ENCODE measurements at regions not wholly inside any gene's neighbourhood (a gene's known extent, or its start where the extent isn't known, plus 50 kb on each side); places are given as distances from the start of the nearest gene placed in this dataset.
"Not testable (repeated sequence)": the region's sequence is repeated elsewhere in the genome, so short reads cannot be mapped to it uniquely, and the experiment has no call there.

DNA sequence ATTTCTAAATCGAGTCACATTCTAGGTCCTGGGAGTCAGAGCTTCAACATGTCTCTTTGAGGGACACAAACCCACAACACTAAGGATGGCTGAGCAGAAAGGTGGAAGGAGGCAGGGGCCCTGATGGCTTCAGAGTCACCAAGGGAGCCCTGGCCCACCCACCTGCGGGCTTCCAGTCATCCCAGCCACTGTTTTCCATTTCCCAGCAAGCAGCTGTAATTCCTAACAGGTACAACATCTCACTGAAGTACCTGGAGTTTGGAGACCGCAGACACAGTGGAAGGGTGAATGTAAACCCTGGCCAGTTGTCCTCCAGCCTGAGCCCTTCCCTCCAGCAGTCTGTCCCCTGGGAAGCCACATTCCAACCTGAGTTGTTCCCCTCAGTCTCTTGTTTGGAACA, 562.8 kb downstream of the TBC1D22A start:
- DNase-seq = no peak

DNA sequence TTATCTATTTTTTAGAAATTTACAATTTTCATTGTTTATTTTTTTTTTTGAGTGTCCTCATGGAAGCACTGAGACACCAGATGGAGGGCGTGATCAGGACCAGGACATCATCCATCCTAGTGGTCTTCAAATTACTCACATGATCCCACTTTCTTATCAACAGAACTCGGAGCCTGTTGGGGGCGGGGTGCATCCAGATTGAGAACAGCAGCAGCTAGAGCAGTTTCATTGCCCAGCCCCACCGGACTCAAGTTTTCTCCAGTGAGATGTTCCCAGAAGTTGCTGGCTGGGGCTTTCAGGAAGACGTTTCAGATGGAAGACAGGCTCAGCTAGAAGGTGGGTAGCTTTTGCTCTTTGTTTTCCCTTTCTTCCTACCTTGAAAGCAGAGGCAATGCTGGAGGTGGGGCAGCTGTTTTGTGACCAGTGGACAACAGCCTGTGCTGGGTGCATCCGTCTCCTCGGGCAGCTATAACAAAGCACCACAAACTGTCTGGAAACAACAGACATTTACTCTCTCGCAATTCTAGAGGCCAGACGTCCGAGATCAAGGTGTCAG, 562.1 kb downstream of the TBC1D22A start:
- DNase-seq = no peak

DNA sequence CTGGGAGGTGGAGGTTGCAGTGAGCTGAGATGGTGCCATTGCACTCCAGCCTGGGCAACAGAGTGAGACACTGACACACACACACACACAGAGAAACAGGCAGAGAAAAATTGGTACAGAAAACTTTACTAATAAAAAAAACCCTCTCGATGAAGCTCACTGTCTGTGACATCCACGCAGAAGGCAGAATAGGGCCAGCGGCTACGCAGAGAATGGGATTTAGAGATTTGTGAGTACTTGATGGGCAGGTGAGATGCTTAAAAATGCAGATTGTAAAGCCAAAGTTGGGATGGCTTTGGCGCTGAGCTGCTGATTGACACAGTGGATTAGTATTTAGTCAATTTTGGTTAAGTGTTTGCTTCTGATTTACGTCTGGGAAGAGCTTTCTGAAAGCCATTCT, 561.1 kb downstream of the TBC1D22A start:
- no peak for DNase-seq

DNA sequence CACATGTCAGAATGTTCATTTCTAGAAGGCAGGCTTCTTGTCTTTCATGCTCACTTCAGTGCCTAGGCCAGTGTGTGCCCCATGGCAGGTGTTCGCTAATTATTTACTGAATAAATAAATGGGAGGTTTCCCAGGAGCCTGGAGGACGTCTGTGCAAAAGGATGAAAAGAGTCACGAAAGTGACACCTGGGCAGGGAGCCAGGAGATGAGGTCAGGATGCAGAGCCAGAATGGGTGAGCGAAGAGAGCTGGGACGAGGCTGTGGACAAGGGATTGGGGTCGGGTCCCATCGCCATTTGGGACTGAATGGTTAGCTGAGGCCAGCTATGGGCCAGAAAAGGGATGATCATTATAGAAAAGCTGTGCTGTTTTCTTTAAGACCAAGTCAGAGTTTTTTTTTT, 560.4 kb downstream of the TBC1D22A start:
- no peak for DNase-seq

GRCh38 chr22:47320560-47320959, 558.1 kb downstream of the TBC1D22A start:
- no peak for DNase-seq

- no peak for DNase-seq
Observed at GRCh38 chr22:47318041-47318737, 555.7 kb downstream of the TBC1D22A start.

DNA sequence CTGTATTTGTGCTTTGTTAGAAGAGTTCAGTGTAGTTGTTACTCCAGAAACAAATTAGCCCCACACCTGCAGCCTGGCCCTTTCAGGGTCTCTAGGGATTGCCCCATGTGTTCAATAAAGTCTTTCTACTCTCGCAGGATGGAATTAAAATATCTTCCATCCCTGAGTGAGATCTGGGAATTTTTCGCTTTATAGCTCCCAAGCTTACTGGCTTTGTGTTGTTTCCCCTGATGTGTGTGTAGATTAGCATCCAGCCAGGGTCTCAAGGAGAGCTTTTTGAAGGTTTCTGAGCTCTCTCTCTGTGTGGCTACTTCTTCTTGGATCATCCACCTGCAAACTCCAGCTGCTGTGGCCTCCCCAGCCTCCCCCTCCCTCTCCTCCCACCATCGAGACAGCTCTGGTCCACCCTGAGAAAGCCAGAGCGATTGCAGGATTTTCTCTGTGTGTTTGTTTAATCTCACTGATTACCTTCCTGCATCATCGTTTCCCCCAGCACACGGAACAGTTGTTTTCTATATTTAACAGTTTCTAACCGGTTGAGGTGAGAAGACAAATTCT, 553.5 kb downstream of the TBC1D22A start:
- no peak for DNase-seq

GRCh38 chr22:47310601-47311000, 548.2 kb downstream of the TBC1D22A start:
- DNase-seq = no peak

- no peak for DNase-seq
Observed at GRCh38 chr22:47309946-47310345, 547.5 kb downstream of the TBC1D22A start.

DNA sequence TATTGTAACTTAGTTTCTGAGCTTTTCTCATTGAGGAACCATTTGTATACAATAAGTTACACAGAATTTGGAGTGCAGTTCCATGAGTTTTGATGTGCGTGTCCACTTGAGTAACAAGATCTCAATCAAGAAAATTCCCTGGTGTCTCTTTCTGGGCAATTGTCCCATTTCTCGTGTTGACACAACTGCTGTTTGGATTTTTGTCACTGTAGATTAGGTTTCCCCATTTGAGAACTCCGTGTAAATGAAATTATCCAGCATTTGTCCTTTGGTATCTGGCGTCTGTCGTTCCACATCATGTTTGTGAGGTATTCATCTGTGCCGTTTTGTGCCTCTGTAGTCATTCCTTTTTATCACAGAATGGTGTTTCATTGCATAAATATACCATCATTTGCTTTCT, 547.0 kb downstream of the TBC1D22A start:
- DNase-seq = no peak

GRCh38 chr22:47308886-47309285, 546.4 kb downstream of the TBC1D22A start:
- DNase-seq = no peak

DNA sequence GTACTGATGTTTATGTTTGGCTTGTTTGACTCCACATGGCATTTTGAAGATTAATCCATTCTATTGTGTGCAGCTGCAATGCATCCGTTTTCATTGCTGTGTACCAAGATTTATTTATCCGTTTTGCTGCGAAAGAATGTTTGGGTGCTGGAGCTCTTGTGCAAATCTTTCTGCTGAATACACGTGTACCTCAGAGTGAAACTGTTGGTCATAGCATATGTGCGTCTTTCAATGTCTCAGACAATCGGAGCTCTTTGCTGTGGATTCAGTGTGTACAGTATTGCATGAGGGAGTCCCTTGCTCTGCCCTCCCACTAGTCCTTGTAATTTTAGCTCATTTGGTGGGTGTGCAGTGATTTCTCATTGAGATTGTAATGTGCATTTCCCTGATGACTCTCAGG, 545.4 kb downstream of the TBC1D22A start:
- no peak for DNase-seq

- DNase-seq = no peak
Observed at GRCh38 chr22:47307326-47307725, 544.9 kb downstream of the TBC1D22A start.

GRCh38 chr22:47304854-47305253, 542.4 kb downstream of the TBC1D22A start:
- DNase-seq = no peak

DNA sequence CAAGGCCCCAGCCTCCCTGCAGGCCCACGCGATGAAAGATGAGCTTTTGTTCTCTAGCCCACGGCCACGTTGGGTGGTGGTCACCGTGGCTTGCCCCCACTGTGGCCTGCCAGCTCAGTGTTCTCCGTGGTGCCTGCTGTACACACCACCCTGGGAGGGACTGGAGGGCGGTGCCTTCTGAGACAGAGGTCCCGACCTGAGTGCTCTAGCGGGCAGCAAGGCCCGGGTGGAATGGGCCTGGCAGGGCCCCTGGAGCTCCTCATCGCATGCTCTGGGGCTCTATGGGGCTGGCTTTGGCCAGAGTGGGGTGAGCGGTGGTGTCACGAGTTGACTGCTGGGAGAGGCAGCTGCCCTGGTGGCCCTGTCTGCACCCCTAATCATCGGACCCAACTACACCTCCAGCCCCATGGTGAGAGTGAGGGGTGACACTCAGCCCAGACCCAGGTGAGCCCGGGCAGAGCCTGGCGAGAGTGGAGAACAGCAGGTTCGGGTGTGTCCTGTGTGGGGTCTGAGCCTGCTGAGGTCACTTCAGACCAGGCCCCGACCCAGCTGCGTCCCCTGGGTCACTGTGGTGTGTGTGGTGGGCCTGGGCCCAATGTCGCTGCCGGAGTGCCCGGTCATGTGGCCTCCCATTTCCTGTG, 541.9 kb downstream of the TBC1D22A start:
- no peak for DNase-seq

DNA sequence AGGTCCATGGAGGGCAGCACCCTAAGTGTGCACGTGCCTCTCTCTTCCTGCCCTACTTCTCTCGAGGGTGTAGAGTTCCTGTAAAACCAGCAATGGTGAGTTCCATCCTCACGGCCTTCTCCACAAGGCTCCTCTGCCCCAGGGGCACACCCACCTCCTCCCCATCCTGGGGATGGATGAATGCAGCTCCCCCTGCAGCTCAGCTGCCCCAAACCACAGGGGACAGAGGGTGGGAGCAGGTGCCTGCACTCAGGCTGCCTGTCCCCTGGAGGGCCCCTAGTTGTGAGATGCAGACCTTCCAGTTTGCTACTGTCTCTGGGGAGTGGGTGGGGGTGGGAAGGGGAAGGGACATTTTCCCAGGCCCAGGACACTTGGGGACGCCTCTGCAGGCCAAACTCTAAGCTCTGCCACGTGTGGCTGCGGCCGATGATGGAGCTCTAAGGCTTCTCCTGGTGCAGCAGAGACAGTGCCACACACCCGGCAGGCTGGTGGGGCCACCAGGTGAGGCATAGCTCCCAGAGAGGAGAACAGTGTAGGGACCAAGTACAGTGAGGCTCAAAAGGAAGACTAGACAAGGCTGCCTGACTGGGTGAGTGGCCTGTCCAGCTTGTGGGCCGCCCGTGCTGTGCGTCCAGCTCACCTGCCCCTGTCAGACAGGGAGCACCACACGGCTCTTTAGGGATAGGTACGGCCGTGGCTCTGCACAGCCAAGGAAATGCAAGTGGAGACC, 540.9 kb downstream of the TBC1D22A start:
- DNase-seq = no peak

- not testable (repeated sequence) for DNase-seq
Observed at GRCh38 chr22:47302587-47302986, 540.1 kb downstream of the TBC1D22A start.

- no peak for DNase-seq
Observed at GRCh38 chr22:47301820-47302475, 539.5 kb downstream of the TBC1D22A start.

GRCh38 chr22:47300698-47301405, 538.4 kb downstream of the TBC1D22A start:
- no peak for DNase-seq

DNA sequence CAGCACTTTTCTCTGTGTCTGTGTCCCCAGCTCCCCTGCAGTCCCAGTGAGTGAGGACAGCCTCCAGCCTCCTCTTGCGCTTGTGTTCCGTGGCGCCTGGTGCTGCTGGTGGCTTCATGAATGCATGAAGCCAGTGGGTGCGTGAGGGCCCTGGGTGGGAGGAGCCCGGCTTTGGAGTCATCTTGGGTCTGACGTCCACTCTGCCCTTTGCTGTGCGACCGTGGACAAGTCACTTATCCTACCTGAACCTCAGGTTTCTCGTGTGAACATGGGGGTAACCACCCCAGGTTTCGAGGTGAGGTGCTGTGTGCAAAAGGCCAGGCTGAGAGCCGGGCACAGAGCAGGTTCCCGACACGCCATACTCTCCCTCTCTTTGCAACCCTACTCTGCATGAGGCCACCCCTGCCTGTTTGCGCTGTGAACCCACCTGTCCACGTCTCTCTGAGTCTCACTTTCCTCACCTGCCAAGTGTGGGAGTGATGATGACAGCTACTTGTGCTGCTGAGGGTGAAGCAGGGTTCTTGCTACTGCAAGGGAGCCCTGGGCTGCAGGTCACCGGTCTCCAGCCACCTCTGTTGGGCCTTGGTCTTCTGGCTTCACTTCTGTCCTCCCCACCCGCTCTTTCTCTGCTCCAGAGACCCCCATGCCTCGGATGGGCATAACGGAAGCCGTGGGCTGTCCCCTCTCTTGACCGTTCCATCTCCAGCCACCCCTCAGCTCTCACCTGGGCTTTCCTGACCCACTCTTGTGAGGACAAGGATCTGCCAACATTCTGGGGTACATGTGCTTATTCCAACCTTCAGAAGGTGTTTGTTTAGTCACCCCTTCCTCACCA, 537.6 kb downstream of the TBC1D22A start:
- DNase-seq = no peak

DNA sequence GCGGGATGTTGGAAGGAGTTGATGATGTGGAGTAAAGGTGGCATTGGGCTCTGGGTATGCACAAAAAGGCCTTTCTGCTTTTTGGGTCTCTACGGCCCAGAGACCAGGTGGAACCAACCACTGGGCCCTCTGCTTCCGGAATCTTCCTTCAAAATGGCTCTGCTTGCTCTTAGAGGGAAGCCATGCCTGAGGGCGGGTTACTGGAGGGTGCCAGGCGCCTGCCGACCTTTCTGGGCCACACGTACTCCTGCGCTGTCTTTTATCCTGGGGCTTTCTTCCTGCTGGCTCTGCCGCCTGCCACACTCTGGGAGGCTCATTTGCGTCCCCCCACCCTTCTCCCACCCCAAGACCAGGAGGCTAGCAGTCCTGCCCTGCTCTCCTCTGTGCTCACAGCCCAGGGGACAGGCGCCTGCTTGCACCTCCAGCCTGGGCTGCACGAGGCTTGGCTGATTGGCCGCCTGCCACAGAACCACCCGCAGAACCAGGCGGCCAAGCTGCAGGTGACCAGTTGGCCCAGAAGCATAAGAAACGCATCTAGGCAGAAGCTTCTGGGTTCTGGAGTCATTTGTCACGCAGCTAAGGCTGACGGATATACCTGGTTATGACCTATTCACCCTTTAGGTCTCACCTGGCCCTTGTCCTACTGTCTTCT, 536.9 kb downstream of the TBC1D22A start:
- DNase-seq = no peak

All from CD4-positive, alpha-beta T cell treated with Interleukin-1 beta for 1 hour (primary cell).